D341Med (cell line): ENCODE measurements at regions not wholly inside any gene's neighbourhood (a gene's known extent, or its start where the extent isn't known, plus 50 kb on each side); places are given as distances from the start of the nearest gene placed in this dataset.

Source experiments
- DNase-seq: peaks from one replicate; pipeline ENCODE4 v3.0.0; 2012; ENCODE audit warnings: low spot score

- DNase-seq: no peak
Observed at GRCh38 chr4:130486841-130487240, 1390.9 kb downstream of the C4orf33 start.

GRCh38 chr4:130510661-130511060 is 1414.7 kb downstream of the C4orf33 start:
- no peak for DNase-seq

- DNase-seq: no peak
Observed at GRCh38 chr4:130511776-130512175, 1415.8 kb downstream of the C4orf33 start.

GRCh38 chr4:130524057-130524456 is 1428.1 kb downstream of the C4orf33 start:
- DNase-seq: no peak

- DNase-seq: no peak
Observed at GRCh38 chr4:130530505-130530904, 1434.6 kb downstream of the C4orf33 start.

GRCh38 chr4:130534651-130535050 is 1438.7 kb downstream of the C4orf33 start:
- DNase-seq: no peak

GRCh38 chr4:130542953-130543352 is 1447.0 kb downstream of the C4orf33 start:
- DNase-seq: no peak

GRCh38 chr4:130545171-130545570 is 1449.2 kb downstream of the C4orf33 start:
- no peak for DNase-seq

- no peak for DNase-seq
Observed at GRCh38 chr4:130545596-130545995, 1449.6 kb downstream of the C4orf33 start.

- no peak for DNase-seq
Observed at GRCh38 chr4:130559268-130559667, 1463.3 kb downstream of the C4orf33 start.

- peak; percentile 76 for DNase-seq
Observed at GRCh38 chr4:130563185-130563888, 1467.4 kb downstream of the C4orf33 start.

- no peak for DNase-seq
Observed at GRCh38 chr4:130563889-130564418, 1468.0 kb downstream of the C4orf33 start.

- no peak for DNase-seq
Observed at GRCh38 chr4:130568746-130569145, 1472.8 kb downstream of the C4orf33 start.

GRCh38 chr4:130573742-130574141 is 1477.8 kb downstream of the C4orf33 start:
- no peak for DNase-seq

- no peak for DNase-seq
Observed at GRCh38 chr4:130574215-130574614, 1478.3 kb downstream of the C4orf33 start.

- no peak for DNase-seq
Observed at GRCh38 chr4:130576218-130576617, 1480.3 kb downstream of the C4orf33 start.

- no peak for DNase-seq
Observed at GRCh38 chr4:130591091-130591490, 1495.1 kb downstream of the C4orf33 start.

- DNase-seq: no peak
Observed at GRCh38 chr4:130600706-130601105, 1504.8 kb downstream of the C4orf33 start.

GRCh38 chr4:130603043-130603442 is 1507.1 kb downstream of the C4orf33 start:
- no peak for DNase-seq

- no peak for DNase-seq
Observed at GRCh38 chr4:130608121-130608520, 1512.2 kb downstream of the C4orf33 start.

GRCh38 chr4:130628531-130628930 is 1532.6 kb downstream of the C4orf33 start:
- no peak for DNase-seq

- no peak for DNase-seq
Observed at GRCh38 chr4:130632731-130633604, 1537.0 kb downstream of the C4orf33 start.

GRCh38 chr4:130636486-130636885 is 1540.5 kb downstream of the C4orf33 start:
- DNase-seq: no peak
